Stimulated activated CD8-positive, alpha-beta memory T cell treated with anti-CD3 and anti-CD28 coated beads, Interleukin-4, amount 100 ng/mL, for 4 hours (primary cell): ENCODE measurements at regions not wholly inside any gene's neighbourhood (a gene's known extent, or its start where the extent isn't known, plus 50 kb on each side); places are given as distances from the start of the nearest gene placed in this dataset.
"Not testable (repeated sequence)": the region's sequence is repeated elsewhere in the genome, so short reads cannot be mapped to it uniquely, and the experiment has no call there.

ENCODE experiments used
- DNase-seq, 2 donors: peaks; one replicate each; pipeline ENCODE4 v3.0.0-alpha.2; 2020; ENCODE audit warnings: low read depth in 2 of 2, low spot score in 1 of 2

GRCh38 chr6:170066679-170067078 lies 224.2 kb downstream of the DLL1 start:
- DNase-seq, result no peak

- no peak for DNase-seq
Measured at GRCh38 chr6:170063851-170064602, 226.9 kb downstream of the DLL1 start.

GRCh38 chr6:170063431-170063830 lies 227.4 kb downstream of the DLL1 start:
- DNase-seq, result no peak

- no peak for DNase-seq
Measured at GRCh38 chr6:170062915-170063241, 228.0 kb downstream of the DLL1 start.

- DNase-seq, result no peak
Measured at GRCh38 chr6:170062209-170062914, 228.5 kb downstream of the DLL1 start.

- no peak for DNase-seq
Measured at GRCh38 chr6:170058878-170059485, 231.9 kb downstream of the DLL1 start.

GRCh38 chr6:170057961-170058877 lies 232.7 kb downstream of the DLL1 start:
- DNase-seq, result no peak

- DNase-seq, result no peak
Measured at GRCh38 chr6:170057034-170057734, 233.7 kb downstream of the DLL1 start.

- DNase-seq, result no peak
Measured at GRCh38 chr6:170056278-170056711, 234.6 kb downstream of the DLL1 start.

GRCh38 chr6:170055797-170056196 lies 235.1 kb downstream of the DLL1 start:
- DNase-seq, result not testable (repeated sequence)

GRCh38 chr6:170053966-170054661 lies 236.8 kb downstream of the DLL1 start:
- no peak for DNase-seq

- no peak for DNase-seq
Measured at GRCh38 chr6:170052991-170053821, 237.7 kb downstream of the DLL1 start.

- no peak for DNase-seq
Measured at GRCh38 chr6:170051229-170052172, 239.4 kb downstream of the DLL1 start.

GRCh38 chr6:170050591-170051041 lies 240.3 kb downstream of the DLL1 start:
- no peak for DNase-seq

- DNase-seq, result no peak
Measured at GRCh38 chr6:170049641-170050561, 241.0 kb downstream of the DLL1 start.

- no peak for DNase-seq
Measured at GRCh38 chr6:170048615-170049256, 242.1 kb downstream of the DLL1 start.
